Forelimb muscle (tissue), 1 donor: ENCODE measurements at regions not wholly inside any gene's neighbourhood (a gene's known extent, or its start where the extent isn't known, plus 50 kb on each side); places are given as distances from the start of the nearest gene placed in this dataset.
"Not testable (repeated sequence)": the region's sequence is repeated elsewhere in the genome, so short reads cannot be mapped to it uniquely, and the experiment has no call there.

Source experiments
- DNase-seq: peaks from one replicate; pipeline ENCODE4 v3.0.0-alpha.2; 2013; ENCODE audit warnings: low read depth

GRCh38 chr4:149870008-149870407 is 54.4 kb upstream of the IQCM start:
- no peak for DNase-seq

- no peak for DNase-seq
Observed at GRCh38 chr4:149881744-149882143, 66.1 kb upstream of the IQCM start.

GRCh38 chr4:149882251-149882650 is 66.6 kb upstream of the IQCM start:
- no peak for DNase-seq

GRCh38 chr4:149884046-149884445 is 68.4 kb upstream of the IQCM start:
- DNase-seq = no peak

- DNase-seq = no peak
Observed at GRCh38 chr4:149884529-149885181, 69.0 kb upstream of the IQCM start.

GRCh38 chr4:149885896-149886295 is 70.3 kb upstream of the IQCM start:
- no peak for DNase-seq

GRCh38 chr4:149886786-149887490 is 71.3 kb upstream of the IQCM start:
- no peak for DNase-seq

- DNase-seq = no peak
Observed at GRCh38 chr4:149889991-149890390, 74.3 kb upstream of the IQCM start.

- DNase-seq = no peak
Observed at GRCh38 chr4:149890531-149890930, 74.9 kb upstream of the IQCM start.

- no peak for DNase-seq
Observed at GRCh38 chr4:149891426-149891825, 75.8 kb upstream of the IQCM start.

GRCh38 chr4:149896432-149896831 is 80.8 kb upstream of the IQCM start:
- no peak for DNase-seq

GRCh38 chr4:149897783-149898182 is 82.1 kb upstream of the IQCM start:
- no peak for DNase-seq

- no peak for DNase-seq
Observed at GRCh38 chr4:149901128-149901527, 85.5 kb upstream of the IQCM start.

- DNase-seq = no peak
Observed at GRCh38 chr4:149902242-149902641, 86.6 kb upstream of the IQCM start.

- DNase-seq = no peak
Observed at GRCh38 chr4:149910177-149910576, 94.5 kb upstream of the IQCM start.

- no peak for DNase-seq
Observed at GRCh38 chr4:149910604-149911350, 95.1 kb upstream of the IQCM start.

- no peak for DNase-seq
Observed at GRCh38 chr4:149911354-149911753, 95.7 kb upstream of the IQCM start.

GRCh38 chr4:149912000-149912399 is 96.4 kb upstream of the IQCM start:
- DNase-seq = no peak

- DNase-seq = no peak
Observed at GRCh38 chr4:149914119-149915115, 98.8 kb upstream of the IQCM start.

GRCh38 chr4:149915735-149916134 is 100.1 kb upstream of the IQCM start:
- DNase-seq = not testable (repeated sequence)

- DNase-seq = no peak
Observed at GRCh38 chr4:149923736-149924135, 108.1 kb upstream of the IQCM start.

GRCh38 chr4:149927514-149927913 is 111.9 kb upstream of the IQCM start:
- DNase-seq = no peak
